GM10266 (cell line): ENCODE measurements at regions not wholly inside any gene's neighbourhood (a gene's known extent, or its start where the extent isn't known, plus 50 kb on each side); places are given as distances from the start of the nearest gene placed in this dataset.

ENCODE experiments used
- DNase-seq: peaks from one replicate; pipeline ENCODE4 v3.0.0; 2012; ENCODE audit errors: extremely low spot score
- TF ChIP-seq, protein P1 (sequence below): IDR thresholded peaks from 2 replicates; pipeline ENCODE4 v1.5.1; 2012; ENCODE audit warnings: mild to moderate bottlenecking, low read depth; ENCODE audit not compliant: control insufficient read depth, insufficient read depth; ENCODE audit errors: missing control alignments

DNA sequence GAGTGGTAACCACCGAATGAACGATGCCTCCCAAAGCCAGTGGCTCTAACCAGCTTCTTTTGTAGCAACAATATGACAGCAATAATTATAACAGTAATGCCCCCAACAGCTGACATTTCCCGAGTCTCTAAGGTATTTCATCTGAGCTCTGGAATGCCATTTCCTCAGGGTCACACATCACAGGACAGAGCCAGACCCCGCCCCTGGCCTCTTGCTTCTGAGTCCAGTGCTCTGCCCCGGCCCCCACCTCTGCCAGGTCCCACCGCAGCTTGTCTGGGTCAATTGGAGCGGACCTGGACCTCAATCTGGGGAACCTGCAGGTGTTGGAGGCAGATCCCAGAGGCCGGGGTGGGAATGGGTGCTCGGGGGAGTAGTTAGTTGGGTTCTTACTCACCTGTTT is 63.8 kb downstream of the IGLL1 start:
- no peak for DNase-seq
- TF ChIP-seq, protein P1, sequence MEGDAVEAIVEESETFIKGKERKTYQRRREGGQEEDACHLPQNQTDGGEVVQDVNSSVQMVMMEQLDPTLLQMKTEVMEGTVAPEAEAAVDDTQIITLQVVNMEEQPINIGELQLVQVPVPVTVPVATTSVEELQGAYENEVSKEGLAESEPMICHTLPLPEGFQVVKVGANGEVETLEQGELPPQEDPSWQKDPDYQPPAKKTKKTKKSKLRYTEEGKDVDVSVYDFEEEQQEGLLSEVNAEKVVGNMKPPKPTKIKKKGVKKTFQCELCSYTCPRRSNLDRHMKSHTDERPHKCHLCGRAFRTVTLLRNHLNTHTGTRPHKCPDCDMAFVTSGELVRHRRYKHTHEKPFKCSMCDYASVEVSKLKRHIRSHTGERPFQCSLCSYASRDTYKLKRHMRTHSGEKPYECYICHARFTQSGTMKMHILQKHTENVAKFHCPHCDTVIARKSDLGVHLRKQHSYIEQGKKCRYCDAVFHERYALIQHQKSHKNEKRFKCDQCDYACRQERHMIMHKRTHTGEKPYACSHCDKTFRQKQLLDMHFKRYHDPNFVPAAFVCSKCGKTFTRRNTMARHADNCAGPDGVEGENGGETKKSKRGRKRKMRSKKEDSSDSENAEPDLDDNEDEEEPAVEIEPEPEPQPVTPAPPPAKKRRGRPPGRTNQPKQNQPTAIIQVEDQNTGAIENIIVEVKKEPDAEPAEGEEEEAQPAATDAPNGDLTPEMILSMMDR: no peak

DNA sequence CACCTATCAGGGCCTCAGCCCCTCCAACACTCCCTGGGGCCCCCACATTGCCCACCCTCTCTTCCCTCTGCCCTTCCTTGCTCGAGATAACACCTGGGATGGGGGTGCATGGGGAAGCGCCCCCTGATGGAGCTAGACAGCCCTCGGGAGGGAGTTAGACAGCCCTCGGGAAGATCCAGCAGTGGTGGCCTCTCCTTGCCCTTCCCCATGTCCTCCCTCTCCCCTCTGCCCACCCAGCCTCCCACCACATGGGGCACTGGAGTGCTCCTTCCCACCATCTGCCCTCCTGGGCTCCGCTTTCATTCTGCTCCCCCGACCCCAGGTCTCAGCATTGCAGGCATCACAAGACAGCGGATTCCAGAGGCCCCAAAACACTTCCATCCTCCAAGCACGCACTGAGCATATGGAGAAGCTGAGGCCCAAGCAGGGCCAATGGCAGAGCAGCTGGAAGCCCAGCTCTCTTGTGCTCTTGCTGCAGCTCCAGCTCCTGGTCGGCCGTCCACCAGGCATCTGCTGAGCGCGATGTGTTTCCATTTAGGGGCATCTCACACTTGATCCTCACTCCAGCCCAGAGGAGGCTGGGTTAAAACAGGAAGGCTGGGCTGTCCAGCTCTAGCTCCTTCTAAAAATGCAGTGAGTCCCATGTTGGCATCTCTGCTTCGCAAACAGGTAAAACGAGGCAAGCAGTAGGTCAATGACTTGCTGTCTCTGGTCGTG is 65.6 kb downstream of the IGLL1 start:
- TF ChIP-seq, protein P1: no peak

DNA sequence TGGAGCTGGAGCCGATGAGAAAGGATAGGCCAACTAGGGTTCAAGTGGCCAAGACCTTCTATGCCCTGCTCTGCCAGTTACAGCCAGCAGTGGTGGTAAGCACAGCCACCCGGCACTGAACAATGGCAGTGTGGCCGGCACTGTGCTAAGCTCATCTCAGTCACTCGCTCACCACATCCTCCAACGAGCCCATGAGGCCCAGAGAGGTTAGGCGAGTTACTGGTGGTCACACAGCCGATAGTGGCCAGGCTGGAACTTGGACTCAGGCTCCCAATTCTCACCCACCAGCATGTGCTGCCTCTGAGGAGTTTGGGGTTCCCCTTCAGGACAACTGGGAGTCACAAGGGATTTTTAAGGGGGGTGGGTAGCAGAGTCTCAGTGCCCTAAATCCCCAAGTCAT is 66.4 kb downstream of the IGLL1 start:
- TF ChIP-seq, protein P1: no peak
- no peak for DNase-seq

More for the DNA sequence above, 65.6 kb downstream of the IGLL1 start:
- DNase-seq: no peak

DNA sequence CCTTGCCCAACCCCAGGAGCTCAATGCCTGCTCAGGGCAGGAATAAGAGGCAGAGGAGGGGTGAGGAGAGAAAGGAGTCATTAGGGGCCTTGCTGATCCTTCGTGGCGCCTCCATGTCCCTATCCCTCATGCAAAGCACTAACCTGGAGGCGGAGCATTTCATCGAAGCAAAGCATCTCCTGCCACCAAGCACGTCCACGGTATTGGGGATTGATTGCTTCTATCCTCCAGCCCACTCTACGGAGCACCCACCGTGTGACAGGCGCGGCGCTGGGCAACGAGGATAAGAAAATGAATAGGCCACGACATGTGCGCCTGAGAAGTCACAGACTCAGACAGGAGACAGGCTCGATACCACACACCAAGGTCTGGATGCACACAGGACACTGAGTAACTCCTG is 67.0 kb downstream of the IGLL1 start:
- TF ChIP-seq, protein P1: no peak
- no peak for DNase-seq

DNA sequence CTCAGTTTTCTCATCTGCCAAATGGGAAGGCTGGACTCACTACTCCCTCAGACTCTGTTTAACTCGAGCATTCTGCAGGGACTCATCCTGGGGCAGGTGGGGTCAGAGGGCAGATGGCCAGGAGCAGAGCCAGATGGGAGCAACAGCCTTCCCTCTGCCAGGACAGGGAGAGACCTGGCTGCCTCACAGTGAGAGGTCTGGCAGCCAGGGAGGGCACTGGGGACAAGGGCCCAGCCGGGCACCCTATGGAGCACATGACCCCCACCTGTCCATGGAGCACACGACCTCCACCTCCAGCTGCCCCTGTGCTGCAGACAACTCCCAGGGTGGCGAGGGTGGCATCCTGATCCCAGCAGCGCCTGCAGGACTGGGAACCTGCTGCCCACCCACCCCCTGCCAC is 67.4 kb downstream of the IGLL1 start:
- no peak for DNase-seq
- TF ChIP-seq, protein P1: no peak

DNA sequence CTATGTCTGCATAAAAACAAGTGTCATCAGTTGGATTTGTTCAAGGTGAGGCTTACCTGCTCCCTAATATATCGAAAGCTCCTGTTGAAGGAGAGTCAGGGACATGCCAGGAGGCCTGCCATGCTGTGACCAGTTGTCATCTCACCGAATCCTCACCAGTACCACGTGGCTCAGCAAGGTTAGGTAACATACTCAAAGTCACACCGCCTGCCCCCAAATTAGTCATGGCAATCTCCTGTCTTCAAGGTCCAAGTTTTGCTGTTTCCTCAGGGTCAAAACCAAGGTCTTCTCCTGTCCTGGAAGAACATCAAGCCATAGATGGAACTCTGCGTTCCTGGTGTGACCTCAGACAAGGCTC is 67.8 kb downstream of the IGLL1 start:
- DNase-seq: no peak
- TF ChIP-seq, protein P1: no peak

DNA sequence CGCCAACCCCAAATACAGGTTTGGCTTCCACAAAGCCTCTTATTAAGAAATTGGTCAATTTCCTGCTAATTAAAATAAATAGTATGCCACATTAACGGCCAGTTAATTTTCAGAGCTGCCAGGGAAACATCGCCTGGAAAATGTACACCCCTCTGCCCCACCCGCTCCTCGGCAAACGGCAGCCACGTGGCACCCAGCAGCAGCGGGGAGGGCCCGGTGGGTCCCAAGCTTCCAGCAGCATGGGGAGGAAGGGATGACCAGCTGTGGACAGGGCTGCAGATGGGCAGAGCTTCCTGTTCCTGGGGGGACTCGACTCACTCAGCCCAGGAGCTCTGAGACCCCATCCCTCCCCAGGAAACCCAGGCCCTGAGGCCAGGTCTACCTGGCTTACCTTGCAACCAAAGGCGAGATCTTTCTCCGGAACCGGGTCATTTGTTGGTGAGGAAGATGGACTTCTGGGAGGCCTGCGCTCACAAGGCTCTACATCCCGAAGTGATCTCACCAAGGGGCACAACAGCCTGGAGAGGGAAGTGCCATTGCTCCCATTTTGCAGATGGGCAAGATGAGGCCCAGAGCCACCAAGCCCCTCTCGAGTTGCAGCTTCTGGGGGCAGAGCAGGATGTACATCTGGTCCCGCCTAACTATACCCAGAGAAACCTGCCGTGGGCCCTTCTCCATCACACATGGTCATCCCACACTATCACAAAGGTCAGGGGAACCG is 68.3 kb downstream of the IGLL1 start:
- no peak for DNase-seq
- TF ChIP-seq, protein P1: no peak
